ENCODE measurements at regions not wholly inside any gene's neighbourhood (a gene's known extent, or its start where the extent isn't known, plus 50 kb on each side); places are given as distances from the start of the nearest gene placed in this dataset.
A peak's percentile ranks its signal among the peaks of the same experiment; 100 is the strongest.

DNA sequence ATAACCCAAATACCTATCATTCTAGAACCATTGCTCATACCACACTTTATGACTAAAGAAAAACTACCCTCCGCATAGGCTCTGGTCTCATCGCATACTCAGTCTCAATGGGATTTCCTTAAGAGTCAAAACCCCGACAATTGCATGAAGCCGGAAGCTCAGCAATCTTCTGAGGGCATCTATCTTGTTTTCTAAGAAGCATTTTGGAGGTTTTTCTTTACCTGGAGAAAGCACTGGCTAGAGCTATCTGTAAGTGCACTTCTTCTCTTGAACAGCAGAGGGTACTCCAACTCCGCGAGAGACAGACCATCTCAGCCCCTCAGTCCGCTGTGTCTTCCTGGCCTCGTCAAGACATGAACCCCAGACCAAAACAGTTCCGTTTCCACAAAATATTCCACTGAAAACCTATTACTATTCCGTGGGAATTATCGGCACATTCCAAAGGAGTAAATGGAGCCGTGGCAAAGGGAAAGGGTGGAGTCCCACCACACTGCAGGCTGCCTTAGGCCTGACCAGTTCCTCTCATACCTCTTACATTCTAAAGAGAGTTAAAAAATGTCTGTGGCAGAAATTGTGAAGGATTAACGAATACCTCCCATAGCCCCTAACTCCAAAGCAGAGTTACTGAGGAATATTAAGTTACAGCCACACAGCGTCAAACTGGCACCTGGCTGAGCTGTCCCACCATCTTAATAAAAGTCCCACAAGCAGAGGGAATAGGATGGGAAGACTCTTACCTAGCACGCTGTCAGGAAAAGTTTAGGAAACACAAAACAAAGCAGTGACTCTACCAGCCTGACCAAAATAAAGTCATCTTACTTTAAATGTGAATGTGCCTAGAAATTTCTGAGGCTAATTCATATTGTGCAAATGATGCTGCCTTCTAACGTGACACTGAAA lies 325.6 kb upstream of the VRK2 start:
- DNase-seq (ENCODE audit: low read depth) = peak; percentile 23

- no peak for DNase-seq (ENCODE audit: low read depth)
These were observed 321.2 kb upstream of the VRK2 start for GRCh38 chr2:57725337-57725947.

DNA sequence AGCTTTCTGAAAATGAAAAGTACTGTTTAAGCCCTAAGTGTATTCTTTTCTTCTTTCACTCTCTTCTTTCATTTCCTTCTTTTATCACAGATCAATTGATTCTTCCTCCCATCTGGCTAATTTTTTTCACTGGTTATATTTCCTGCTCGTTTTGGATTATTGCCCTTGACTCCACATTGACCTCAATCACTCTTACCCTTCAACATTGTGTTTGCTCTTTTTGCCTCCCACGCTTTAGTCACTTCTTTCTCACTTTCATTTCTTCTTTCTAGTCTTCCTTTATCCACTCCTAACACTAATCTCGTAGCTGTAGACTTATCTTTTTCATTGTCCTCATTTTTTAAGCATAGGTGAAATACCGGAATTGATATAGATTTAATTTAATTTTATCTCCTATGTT lies 320.3 kb upstream of the VRK2 start:
- DNase-seq (ENCODE audit: low read depth) = no peak

DNA sequence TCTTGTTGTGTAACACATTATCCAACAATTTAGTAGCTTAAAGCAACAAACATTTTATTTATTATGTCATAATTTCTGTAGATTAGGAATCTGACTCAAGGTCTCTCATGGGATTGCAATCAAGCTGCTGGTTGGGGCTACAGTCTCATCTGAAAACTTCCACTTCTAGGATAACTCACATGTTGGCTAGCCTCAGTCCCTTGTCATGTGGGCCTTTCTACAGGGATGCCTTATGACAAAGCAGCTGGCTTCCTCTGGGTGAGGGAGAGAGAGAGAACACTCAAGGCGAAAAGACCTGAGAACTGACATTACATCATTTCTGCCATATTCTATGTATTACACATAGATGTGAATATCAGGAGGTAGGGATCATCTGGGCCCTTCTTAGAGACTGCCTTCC lies 317.9 kb upstream of the VRK2 start:
- no peak for DNase-seq (ENCODE audit: low read depth)

DNA sequence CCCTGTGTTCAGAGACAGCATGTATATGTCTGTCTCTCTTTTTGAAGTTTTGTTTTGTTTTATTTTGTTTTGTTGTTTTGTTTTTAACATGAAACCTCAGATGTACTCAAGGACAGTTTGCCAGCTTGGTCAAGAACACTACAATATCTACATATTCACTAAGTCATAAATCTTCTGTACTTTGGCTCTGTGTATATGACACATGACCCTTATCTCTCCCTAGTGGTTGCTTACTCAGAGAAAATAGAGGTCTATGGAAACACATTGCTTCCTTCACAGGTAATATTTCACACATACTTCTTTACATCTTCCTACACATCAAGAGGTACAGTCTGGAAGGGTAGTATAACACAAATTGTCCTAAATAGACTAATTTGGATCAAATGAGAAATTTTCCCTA lies 312.6 kb upstream of the VRK2 start:
- no peak for DNase-seq (ENCODE audit: low read depth)

DNA sequence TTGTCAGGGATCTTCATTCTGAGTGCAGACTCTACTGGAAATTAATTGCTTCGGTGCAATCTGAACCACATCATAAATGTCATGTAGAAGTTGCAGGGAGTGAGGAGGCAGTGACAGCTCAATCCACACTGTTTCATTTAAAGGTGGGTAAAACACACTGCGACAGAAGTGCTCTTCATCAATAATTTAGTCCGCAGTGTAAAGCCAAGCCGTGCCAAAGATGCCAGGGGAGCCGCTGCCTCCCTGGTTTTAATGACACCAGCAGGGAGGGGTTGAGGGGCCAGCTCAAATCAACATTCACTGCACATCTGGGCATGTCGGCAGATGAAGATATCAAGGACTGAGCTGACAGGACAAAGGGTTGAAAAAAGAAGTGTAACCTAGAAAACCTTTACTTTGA lies 305.7 kb upstream of the VRK2 start:
- no peak for DNase-seq (ENCODE audit: low read depth)

DNA sequence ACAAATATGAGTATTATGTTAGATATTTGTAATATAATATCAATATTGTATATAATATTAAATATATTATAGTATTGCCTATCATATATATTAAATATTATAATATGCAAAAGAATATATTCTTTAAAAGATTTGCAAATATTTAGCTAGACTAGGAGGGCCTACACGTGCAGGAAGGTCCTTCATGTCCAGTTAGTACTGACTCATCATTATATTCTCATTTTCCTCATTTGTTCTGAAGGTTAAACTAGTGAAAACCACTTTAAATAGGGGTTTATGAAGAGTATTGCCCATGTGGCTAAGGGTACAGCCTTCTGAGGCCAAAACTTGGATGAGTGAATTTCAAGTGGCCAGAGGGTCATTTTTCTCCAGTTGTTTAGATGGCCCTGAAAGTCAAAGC lies 293.0 kb upstream of the VRK2 start:
- DNase-seq (ENCODE audit: low read depth) = no peak

DNA sequence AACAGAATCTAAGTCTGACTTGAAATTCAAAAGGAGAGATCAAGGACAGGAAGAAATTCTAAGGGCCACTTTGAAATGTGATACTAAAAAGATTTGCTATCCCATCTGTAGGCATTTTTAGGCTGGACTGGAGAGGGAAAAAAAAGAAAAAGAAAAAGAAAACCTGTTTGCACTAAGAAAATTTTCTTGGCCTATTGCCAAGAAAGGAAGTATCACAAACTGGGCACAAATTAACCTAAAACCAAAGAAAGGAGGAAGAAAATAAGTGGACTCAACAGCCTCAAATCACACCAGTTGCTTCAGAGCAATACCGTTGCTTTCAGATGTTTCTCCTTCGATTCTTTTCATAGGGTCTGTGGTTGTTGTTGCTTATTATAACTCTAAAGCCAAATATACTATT lies 287.9 kb upstream of the VRK2 start:
- no peak for DNase-seq (ENCODE audit: low read depth)

DNA sequence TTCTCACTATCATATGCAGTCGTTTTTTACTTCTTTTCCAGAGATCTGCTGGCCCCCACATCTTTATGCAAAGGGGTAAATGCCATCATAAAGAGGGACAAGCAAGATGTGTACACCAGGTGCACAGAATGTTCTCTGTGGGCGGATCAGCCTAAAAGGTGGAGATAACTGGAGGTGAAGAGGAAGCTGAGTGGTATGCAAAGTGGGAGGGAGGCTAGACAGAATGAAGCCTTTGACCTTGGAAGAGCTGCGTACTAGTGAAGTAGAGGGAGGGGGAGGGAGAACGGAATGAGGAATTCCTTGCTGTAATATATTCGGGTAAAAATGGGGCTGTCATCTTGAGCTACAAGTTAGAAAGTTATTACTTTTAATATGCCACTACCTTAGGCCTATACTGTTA lies 287.5 kb upstream of the VRK2 start:
- DNase-seq (ENCODE audit: low read depth) = no peak

DNA sequence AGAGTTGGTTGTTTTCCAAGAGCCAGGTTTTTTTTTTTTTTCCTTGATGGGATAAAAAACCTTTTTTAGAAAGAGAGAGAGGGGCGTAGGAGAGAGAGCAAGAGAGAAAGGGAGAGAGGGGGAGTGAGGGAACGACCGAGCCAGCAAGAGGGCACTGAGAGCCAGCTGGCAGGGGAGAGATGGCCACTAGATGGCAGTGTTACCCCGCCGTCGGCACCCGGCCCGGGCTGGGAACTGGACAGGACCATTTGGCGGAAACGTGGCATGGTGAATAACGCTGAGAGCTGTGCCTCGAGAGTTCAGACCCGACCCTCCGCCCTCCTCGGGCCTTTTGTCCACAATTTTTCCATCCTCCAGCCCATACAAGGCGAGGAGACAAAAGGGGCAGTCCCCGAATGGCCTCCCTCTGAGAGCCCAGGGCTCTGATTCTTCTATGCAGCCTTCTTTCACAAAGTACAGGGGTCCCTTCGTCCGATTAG lies 286.7 kb upstream of the VRK2 start:
- peak; percentile 10 for DNase-seq (ENCODE audit: low read depth)

DNA sequence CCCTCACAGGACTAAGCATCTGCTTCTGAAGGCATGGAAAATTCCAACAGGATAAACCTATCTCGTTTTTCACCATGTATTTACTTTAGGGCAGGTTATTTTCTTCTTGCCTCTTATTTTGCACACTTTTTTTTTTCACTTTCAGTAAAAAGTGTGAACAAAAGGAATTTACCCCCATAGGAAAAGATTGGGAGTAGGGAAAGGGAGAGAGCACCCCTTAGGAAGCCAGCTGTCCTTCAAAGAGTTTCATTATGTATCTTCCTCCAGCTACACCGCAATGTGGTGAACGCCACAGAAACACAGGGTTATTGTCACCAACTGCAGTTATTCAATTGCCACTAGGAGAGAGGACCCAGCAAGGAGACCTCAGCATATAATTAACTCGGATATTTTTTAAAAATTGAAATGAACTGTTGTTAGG lies 286.2 kb upstream of the VRK2 start:
- DNase-seq (ENCODE audit: low read depth) = no peak

DNA sequence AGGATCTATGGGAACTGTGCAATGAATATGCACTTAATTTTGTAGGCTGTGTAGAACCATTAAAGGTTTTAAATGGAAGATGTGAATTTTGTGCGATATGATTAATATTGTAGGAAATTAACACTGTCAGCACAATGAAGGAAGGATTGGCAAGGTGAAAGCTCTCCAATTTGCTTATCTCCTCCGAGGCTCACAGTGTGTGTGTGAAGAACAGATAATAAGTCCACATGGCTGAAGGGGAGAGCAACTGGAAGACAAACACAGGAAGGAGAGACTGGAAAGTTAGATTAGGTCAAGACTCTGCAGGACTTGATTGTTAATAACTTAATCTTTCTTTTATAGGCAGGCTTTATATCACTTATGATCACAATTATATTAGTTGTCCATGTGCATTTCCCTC lies 269.7 kb upstream of the VRK2 start:
- DNase-seq (ENCODE audit: low read depth) = no peak

DNA sequence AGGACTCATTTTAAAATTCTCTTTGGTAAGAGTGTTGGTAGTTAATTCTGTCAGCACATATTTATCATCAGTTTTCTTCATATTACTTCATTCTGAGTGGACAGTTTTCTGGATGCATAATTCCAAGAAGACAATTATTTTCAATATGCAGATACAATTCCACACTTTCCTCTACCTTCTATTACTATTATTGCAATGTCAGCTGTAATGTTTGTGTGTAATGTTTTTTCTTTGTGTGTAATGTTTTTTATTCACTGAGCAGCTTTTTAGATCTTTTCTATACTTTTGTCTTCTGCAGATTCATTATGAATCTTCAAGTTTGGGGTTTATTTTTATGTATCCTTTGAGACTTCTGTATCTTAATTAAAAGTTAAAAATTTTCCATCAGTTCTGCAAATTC lies 264.0 kb upstream of the VRK2 start:
- DNase-seq (ENCODE audit: low read depth) = no peak

- DNase-seq (ENCODE audit: low read depth) = no peak
These were observed 253.3 kb upstream of the VRK2 start for GRCh38 chr2:57793310-57793709.

GRCh38 chr2:57796527-57796926 lies 250.1 kb upstream of the VRK2 start:
- DNase-seq (ENCODE audit: low read depth) = no peak

DNA sequence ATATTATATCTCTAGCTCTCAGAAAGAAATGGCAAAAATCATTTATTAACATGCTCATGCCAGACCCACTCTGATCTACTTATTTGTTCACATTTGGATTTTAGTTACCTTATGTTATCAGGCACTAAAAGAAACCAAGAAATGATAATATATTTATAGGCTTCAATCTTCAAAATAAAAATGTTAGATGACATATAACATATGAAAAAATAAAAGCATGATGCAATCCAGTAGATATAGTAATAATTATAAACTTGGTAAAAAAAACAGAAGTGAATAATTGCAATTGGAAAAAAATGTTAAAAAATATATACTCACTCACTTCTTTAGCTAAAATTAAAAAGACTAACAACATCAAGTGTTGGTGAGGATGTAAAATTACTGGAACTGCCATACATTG lies 248.3 kb upstream of the VRK2 start:
- DNase-seq (ENCODE audit: low read depth) = no peak

DNA sequence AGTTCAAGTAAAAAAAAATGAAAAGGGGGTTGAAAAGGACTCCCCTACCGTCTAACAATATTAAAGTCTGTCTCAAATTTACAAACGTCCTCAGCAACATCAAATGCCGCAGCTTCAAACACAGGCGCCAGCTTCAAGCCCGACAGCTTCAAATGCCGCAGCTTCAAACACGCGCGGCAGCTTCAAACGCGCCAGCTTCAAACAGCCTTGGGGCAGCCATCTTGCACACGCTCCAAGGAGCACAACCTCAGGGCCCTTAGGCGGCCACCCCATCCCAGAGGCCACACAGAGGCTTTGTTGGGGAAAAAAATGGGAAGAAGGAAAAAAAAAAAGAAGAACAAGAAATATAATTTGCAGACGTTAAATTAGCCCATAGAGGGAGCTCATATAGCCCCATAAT lies 244.4 kb upstream of the VRK2 start:
- DNase-seq (ENCODE audit: low read depth) = no peak

DNA sequence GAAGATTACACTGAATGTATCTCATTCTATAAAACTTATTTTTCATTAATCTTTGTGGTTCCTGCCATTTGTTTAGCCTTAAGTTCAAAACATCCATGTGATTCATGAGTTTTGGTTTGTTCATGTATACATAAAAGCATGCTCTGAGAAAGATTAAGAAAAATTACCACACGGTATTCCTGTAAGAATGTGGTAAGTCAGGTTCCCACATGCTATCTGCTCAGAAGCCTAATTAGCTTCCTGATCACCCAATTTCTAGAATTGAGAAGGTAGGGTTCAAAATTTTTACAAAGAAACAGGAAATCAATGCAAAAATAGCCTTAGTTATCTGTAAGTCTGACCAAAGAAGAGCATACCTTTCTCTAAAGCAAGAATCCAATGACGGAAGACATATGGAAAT lies 241.6 kb upstream of the VRK2 start:
- DNase-seq (ENCODE audit: low read depth) = no peak

DNA sequence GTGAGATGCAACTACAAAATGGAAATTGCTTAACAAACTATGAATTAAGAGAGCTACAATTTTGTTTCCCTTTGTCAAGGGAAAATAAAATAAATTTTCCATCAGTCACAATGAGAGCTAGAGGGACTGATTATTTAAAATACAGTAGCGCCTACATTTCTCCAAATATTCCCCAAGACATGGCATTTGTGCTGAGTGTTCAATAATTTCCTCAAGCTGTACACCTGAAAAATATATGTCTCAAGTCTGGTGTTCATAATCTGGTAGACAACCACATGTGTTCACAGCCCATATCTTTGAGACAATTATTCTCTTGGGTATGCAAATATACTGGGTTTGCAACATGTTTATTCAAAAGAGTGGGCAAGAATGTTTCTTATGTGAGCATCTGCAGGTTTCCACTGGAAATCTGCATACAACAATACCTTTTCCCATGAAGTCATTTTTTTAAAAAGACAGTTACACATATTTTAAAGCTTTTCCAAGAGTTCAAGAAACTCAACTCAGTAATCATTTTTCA lies 240.1 kb upstream of the VRK2 start:
- DNase-seq (ENCODE audit: low read depth) = no peak

- DNase-seq (ENCODE audit: low read depth) = no peak
These were observed 237.4 kb upstream of the VRK2 start for GRCh38 chr2:57809230-57809629.

DNA sequence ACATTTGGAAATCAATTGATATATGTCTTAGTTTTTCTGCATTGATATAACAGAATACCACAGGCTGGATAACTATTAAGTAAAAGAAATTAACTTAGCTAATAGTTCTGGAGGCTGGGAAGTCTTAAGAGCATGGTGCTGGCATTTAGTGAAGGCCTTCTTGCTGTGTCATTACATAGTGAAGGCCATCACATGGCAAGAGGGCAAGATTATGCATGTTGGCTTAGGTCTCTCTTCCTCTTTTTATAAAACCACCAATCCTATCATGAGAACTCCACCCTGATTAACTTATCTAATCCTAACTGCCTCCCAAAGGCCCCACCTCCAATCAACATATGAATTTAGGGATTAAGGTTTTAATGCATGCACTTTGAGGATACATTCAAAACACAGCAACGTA lies 225.5 kb upstream of the VRK2 start:
- no peak for DNase-seq (ENCODE audit: low read depth)

GRCh38 chr2:57828221-57828620 lies 218.4 kb upstream of the VRK2 start:
- DNase-seq (ENCODE audit: low read depth) = no peak

- no peak for DNase-seq (ENCODE audit: low read depth)
These were observed 211.9 kb upstream of the VRK2 start for GRCh38 chr2:57834666-57835065.

Measured in GM04503 (cell line).